ENCODE measurements at regions not wholly inside any gene's neighbourhood (a gene's known extent, or its start where the extent isn't known, plus 50 kb on each side); places are given as distances from the start of the nearest gene placed in this dataset.
"Not testable (repeated sequence)": the region's sequence is repeated elsewhere in the genome, so short reads cannot be mapped to it uniquely, and the experiment has no call there.

DNA sequence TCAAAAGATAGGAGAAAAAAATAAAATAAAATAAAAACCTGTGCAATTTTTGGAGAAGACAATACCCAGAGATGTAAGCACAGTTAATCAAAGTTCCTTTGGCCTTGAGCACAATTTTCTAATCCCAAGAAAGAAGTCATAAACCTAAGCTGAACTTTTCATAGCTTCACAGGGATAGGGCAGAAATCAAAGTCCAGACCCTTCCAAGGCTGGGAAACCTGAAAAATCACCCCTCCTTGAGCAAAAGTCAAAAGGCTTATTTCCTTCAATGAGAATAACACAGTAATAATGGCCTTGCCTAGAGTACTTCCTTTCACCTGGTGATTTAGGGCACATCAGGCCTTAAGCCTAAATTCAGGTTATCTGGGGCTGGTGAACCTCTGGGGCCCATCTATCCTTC lies 415.0 kb upstream of the BTBD3 start:
- no peak for DNase-seq (ENCODE audit: low read depth in 3 of 3)

DNA sequence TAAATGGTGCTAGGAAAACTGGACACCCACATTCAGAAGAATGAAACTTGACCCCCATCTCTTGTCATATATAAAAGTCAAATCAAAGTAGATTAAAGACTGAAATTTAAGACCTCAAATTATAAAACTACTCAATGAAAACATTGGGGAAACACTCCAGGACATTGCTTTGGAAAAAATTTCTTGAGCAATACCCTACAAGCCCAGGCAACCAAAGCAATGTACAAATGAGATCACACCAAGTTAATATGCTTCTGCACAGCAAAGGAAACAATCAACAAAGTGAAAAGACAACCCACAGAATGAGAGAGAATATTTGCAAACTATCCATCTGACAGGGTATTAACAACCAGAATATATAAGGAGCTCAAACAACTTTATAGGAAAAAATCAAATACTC lies 407.9 kb upstream of the BTBD3 start:
- DNase-seq (ENCODE audit: low read depth in 3 of 3): no peak

DNA sequence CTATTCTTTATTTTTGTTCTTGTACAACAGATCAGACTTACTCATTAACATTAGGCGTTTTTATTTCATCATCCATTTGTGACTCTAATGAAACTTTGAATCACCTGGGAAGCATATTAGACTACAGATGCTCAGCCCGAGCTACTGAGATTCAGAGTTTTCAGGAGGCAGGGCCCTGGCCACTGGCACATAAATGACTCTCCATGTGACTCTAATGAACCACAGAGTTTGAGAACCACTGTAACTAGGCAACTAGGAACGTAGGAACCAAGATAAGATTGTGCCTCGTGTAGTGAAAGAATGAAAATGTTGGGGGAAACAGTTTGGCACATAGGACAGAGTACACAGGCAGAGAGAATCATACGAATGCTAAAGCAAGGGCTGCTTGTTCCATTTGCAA lies 405.9 kb upstream of the BTBD3 start:
- DNase-seq (ENCODE audit: low read depth in 3 of 3): no peak

GRCh38 chr20:11513241-11513745 lies 404.4 kb upstream of the BTBD3 start:
- not testable (repeated sequence) for DNase-seq (ENCODE audit: low read depth in 3 of 3)

DNA sequence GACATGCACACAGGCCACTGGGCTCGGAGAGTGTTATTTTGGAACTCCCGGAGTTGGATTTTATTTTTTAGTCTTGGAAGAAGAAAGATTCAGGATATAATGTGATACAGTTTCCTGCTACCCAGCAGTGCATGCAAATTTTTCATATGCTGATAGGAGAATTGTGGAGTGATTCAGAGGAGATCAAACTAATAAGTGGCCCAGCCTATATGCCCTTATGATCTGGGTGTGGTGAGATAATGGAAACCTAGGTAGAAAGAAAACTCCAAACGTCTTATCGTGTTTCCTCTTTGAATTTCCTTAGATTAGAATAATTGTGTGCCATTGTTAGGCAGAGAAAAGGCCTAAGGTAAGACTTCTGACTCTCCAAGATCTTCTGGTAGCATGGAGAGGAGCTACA lies 401.2 kb upstream of the BTBD3 start:
- no peak for DNase-seq (ENCODE audit: low read depth in 3 of 3)

- no peak for DNase-seq (ENCODE audit: low read depth in 3 of 3)
Observed at GRCh38 chr20:11520596-11520995, 397.1 kb upstream of the BTBD3 start.

- no peak for DNase-seq (ENCODE audit: low read depth in 3 of 3)
Observed at GRCh38 chr20:11521476-11522365, 396.0 kb upstream of the BTBD3 start.

DNA sequence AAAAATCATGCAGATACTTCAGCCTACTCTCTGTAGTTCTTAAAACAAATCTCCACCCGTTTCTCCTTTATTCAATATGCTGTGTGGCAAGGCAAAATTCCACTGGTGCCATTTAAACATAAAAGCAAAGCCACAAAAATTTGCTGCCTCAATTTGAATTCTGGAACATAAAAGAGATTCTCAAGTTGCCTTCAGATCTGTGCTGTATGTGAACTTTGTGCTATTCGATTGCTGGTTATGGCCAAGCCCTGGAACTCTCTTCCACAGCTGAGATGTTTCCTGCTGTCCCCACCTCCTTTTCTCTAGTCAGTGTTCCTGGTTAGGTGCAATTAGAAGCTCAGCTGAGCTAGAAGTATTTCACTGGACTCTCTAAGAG lies 395.3 kb upstream of the BTBD3 start:
- DNase-seq (ENCODE audit: low read depth in 3 of 3): no peak

DNA sequence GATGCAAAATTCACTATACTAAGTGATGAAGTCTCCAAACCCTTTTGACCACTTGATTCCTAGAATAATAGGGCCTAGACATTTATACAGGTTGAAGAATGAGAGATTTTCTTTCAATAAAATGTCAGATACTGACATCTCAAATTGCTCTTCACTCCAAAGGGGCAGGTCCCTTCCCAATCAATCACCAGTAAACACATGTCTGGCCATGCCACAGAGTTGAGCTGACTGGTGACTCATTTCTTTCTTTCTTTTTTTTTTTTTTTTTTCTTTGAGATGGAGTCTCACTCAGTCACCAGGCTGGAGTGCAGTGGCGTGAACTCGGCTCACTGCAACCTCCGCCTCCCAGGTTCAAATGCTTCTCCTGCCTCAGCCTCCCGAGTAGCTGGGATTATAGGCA lies 388.6 kb upstream of the BTBD3 start:
- DNase-seq (ENCODE audit: low read depth in 3 of 3): no peak

- DNase-seq (ENCODE audit: low read depth in 3 of 3): no peak
Observed at GRCh38 chr20:11537032-11537431, 380.7 kb upstream of the BTBD3 start.

DNA sequence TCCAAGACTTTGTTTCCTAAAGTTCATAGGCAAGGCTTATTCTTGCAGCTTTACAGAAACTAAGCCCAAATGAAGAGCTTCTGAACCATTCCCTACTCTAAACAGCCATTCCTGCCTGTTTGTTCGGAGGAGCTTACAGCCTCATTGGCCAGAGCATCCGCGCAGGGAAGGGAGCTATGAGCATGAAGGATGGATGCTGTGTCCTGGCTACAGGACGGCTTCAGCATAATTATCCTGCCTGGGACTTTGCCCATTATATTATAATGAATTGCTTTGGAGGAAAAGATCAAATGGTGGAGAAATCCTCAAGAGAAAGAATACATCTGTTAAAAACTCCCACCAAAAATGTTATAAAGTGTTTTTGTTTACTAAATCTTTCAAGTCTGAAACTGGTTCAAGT lies 378.2 kb upstream of the BTBD3 start:
- DNase-seq (ENCODE audit: low read depth in 3 of 3): no peak

GRCh38 chr20:11540558-11540957 lies 377.1 kb upstream of the BTBD3 start:
- DNase-seq (ENCODE audit: low read depth in 3 of 3): no peak

- DNase-seq (ENCODE audit: low read depth in 3 of 3): no peak
Observed at GRCh38 chr20:11542645-11543044, 375.0 kb upstream of the BTBD3 start.

- no peak for DNase-seq (ENCODE audit: low read depth in 3 of 3)
Observed at GRCh38 chr20:11544029-11544678, 373.5 kb upstream of the BTBD3 start.

DNA sequence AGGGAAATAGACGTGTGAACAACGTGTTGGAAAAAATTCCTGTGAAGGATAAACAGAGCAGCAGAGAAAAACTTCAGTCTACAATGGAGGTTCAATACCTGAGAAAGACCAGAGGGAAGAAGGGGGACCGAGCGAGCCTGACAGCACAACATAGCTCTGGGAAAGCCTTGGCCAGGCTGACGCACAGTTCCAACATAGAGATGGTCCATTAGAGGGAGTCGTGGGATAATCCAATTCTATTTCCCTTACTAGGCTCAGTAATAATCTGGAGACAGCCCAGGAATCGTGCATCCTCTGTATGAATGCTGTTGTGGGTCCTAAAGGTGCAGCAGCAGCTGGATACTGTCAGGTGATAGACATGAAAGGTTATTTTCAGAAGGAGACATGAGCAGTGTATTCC lies 370.8 kb upstream of the BTBD3 start:
- DNase-seq (ENCODE audit: low read depth in 3 of 3): no peak

DNA sequence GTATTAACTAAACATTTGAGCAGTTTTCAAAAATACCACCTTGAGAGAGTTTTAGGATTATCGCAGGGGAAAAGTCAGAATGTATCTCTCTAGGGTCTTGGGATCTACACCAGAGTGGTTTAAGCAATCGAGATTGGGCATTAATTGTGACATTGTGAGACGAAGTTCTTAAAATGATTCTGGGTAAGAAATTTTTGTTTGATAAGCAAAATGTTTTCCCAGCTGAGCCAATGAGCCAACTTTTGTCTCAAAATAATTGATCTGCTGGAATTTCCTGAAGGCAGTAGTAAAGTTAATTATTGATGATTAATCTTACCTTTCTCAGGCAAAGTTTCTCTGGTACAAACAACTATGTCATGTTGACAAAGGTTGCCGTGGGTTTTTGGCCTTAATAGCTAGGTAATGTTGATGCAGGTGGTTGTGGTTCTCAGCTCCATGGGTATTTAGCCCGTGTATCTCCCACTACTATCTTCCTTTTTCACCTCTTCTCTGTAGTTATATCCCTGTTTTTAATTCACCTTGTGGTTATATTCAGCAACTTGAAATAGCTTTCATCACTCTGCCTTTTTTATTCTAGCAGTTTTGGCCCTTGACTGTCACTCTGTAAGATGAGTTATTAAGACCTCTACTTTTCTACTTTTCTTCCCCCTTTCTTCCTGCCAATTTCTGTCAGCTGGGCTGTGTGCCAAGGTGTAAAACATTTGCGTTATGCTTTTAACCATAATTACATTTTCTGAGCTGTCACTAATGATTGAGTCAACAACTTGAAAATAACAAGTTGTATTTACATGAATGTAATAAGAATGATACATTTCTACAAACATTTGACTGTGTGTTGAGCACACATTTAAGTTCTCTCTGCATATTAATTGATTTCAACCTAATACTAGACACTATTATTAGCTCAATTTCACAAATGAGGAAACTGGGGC lies 368.3 kb upstream of the BTBD3 start:
- DNase-seq (ENCODE audit: low read depth in 3 of 3): no peak

DNA sequence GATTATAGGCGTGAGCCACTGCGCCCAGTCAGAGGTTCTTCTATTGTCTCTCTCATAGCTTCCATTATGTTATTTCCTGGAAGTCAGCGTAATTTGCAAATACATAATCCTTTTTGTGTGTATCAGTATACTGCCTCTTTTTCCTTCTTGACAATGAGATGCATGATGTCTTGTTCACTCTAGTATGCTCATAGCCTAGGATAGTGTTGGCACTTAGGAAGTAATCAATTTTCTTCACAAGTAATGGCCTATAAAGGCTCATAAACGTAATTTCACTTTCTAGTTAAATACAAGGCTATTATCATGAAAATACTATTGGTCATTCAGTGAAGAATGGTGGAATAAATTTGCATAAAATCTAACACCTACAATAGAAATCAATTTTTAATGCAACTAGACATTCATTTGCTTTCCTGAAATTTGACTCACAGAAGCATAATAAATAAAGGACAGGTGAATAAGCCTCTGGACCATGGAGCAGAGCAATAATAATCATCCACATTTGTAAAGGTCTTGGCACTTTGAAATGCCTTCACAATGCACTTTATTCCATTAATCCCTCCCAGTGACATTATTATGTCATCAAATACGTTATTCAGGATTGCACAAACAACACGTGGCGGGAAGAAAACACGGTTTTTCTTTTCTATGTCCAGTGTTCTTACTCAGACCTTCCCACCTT lies 366.9 kb upstream of the BTBD3 start:
- no peak for DNase-seq (ENCODE audit: low read depth in 3 of 3)

DNA sequence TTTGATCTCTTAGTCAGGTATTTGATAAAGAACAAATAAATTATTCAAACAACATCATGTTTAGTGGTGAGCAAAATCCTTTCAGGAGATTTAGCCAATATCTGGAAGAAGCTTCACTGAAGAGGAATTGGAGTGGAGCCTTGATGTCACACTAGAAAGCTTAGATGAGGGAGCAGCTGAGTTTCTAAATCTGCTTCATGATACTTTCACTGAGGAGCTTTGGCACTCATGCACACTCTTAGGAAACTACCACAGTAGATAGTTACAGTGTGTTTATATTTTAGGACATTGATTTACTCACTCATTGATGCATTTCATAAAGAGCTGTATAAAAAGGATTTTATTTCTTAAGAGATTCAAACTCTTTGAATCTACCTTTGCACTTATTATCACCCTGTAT lies 366.2 kb upstream of the BTBD3 start:
- no peak for DNase-seq (ENCODE audit: low read depth in 3 of 3)

GRCh38 chr20:11553603-11554002 lies 364.1 kb upstream of the BTBD3 start:
- no peak for DNase-seq (ENCODE audit: low read depth in 3 of 3)

- no peak for DNase-seq (ENCODE audit: low read depth in 3 of 3)
Observed at GRCh38 chr20:11555510-11555909, 362.2 kb upstream of the BTBD3 start.

DNA sequence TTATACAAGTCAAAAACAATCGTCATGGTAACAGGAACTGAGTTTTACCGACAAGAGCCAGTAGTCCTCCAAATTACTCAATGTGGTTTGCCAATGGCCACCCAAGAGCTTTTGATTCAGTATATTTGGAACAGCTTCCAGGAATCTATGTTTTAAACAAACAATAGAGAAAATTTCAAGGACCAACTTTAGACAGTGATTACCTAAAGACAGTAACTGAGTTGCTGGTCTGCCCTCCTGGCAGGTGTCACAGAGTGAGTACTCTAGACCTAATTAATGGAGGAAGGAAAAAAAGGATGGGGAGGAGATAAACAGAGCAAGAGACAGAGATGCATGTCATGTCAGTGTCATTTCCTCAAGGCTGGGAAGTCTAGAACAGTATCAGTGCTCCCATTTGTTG lies 361.3 kb upstream of the BTBD3 start:
- DNase-seq (ENCODE audit: low read depth in 3 of 3): no peak

GRCh38 chr20:11564491-11564890 lies 353.2 kb upstream of the BTBD3 start:
- no peak for DNase-seq (ENCODE audit: low read depth in 3 of 3)

Measured in stimulated activated CD4-positive, alpha-beta T cell treated with anti-CD3 and anti-CD28 coated beads, TNF-alpha, amount 100 ng/mL, for 24 hours (primary cell).